ENCODE measurements at regions not wholly inside any gene's neighbourhood (a gene's known extent, or its start where the extent isn't known, plus 50 kb on each side); places are given as distances from the start of the nearest gene placed in this dataset.

DNA sequence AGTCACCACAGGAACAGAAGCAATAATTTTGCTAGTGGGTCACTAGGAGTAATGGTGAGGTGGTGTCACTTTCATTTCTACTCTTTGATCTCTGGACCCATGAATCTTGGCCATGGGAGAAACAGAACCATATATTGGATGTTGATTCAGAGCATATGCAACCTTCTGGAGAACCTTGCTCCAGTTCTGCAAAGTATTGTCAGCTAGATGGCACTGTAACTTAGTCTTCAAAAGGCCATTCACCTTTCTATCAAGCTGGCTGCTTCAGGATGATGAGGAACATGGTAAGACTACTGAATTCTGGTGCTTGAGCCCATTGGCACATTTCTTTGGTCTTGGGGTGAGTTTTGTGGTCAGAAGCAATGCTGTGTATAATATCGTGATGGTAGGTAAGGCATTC is 129.1 kb upstream of the FBN2 start:
- no peak for DNase-seq (ENCODE audit: low read depth)

DNA sequence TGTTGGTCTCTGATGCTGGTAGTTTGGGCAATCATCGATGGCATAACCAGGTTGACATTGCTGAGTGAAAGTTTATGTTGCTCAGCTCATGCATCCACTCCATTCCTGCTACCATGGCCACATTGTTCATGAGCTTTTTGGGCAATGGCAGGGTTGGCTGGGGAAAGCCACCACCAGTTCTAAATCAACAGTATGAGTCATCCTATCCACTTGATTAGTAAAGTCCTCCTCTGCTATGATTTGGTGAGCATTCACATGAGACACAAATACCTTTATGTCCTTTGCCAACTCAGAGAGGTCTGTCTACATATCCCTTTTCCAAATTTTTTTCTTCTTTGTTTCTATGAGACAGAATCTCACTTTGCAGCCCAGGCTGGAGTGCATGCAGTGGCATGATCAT is 129.7 kb upstream of the FBN2 start:
- DNase-seq (ENCODE audit: low read depth) = no peak

DNA sequence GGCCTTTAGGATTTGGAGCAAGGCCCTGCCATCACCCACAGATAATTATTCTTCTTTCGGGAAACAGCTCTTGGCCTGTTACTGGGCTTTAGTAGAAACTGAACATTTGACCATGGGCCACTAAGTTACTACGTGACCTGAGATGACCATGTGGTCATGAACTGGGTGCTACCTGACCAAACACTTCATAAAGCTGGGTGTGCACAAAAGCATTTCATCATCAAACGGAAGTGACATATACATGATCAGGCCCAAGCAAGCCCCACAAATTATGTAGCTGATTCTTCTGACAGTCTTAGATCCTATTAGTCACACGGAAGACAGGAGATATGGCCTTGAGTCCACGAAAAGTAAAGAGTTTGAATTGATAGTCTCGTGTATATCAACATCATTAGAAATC is 130.9 kb upstream of the FBN2 start:
- DNase-seq (ENCODE audit: low read depth) = no peak

- DNase-seq (ENCODE audit: low read depth) = no peak
These were observed 131.8 kb upstream of the FBN2 start for GRCh38 chr5:128669803-128670202.

DNA sequence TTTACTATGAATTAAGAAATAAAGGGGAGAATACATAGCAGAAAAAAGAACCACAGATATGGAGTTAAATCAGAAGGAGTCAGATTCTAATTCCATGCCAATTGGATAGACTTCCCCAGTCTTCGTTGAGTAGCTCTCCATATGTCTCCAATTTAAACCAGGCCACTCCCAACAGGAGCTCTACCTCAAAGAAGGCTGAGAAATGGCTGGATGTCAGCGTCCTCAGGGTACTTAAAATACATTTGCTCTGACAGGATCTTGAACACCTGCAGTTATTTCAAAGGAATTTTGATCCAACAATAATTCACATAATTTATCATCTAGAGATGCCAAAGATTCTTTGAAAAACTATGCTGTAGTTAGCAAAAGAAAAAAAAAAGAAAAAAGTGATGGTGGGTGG is 133.9 kb upstream of the FBN2 start:
- DNase-seq (ENCODE audit: low read depth) = no peak

- no peak for DNase-seq (ENCODE audit: low read depth)
These were observed 135.0 kb upstream of the FBN2 start for GRCh38 chr5:128673000-128673399.

DNA sequence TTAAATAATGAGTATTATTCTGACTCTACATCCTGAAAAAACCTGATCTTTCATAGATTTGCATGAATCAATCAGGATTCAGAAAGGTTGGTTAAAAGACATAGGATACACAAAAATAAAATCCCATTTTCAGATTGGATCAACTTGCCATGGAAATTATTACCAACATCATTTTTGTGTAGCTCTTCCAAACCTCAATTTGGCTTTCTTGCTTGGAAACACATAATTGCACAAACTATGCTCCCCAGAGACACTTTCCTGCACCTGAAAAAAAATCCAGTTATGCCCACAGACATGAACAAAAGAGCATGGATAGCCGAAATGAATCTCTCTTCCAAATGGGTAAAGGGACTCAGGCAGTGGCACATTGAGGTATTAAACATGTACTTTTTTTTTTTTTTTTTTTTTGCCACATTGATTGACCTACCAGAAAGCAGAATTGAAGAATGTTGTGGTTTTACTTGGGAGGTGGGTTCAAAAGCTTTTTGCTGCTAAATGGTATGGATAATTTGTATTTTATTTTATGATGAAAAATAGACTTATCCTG is 135.4 kb upstream of the FBN2 start:
- no peak for DNase-seq (ENCODE audit: low read depth)

GRCh38 chr5:128673970-128674369 is 135.9 kb upstream of the FBN2 start:
- no peak for DNase-seq (ENCODE audit: low read depth)

- peak; percentile 12 for DNase-seq (ENCODE audit: low read depth)
These were observed 136.9 kb upstream of the FBN2 start for GRCh38 chr5:128674837-128675446.

DNA sequence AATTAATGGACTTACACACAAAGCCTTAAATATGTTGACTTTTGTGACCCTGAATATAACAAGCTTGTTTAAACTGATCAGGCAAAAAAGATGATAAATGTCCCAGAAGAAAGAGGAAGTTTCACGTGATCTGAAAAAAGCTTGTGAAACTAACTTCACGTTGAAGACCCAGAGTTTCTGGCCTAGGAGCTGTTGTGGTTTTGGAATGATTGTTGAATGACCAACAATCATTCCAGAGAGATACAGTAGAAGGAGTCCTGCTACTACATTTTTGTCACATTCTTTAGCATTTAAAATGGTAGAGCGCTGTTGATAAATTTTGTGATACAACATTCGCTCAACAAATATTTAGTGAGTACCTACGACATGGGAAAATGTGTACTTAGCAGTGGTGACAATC is 143.1 kb upstream of the FBN2 start:
- DNase-seq (ENCODE audit: low read depth) = no peak

- DNase-seq (ENCODE audit: low read depth) = no peak
These were observed 143.9 kb upstream of the FBN2 start for GRCh38 chr5:128681764-128682592.

DNA sequence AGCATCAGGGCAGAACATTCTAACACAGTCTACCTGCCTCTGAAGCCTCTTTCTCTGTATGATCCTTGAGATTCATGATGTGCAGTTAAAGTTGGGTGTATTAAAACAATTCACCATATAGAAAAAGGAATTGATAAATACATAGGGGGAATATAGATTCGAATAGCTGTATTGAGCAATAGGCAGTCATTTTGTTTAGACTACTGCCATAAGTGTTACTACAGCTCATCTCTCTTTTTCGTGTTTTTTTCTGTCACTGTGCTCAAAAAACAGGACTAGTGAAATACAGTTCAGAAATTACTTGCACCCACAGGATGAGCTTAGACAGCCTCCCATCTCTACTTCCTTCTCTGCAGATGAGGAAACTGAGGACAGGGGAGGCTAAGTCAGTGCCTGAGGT is 144.6 kb upstream of the FBN2 start:
- no peak for DNase-seq (ENCODE audit: low read depth)

- DNase-seq (ENCODE audit: low read depth) = no peak
These were observed 146.9 kb upstream of the FBN2 start for GRCh38 chr5:128684961-128685360.

DNA sequence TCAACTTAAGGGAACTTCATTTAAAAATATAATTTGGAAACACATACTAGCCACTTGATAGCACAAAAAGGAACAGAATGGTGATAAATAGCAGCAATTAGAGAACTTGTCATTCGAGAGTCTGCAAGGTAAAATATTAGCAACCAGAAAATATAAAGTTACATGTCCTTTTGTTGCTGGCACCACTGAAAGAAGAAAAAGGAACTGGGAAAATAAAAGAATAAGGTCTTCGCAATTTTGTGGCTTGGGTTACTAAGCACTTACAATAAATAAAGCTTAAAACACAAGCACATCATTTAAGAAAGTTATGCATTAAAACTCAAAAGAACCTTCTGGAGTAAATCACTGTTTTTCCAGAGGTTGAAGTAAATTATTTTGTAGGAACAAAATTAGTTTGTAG is 149.9 kb upstream of the FBN2 start:
- no peak for DNase-seq (ENCODE audit: low read depth)

GRCh38 chr5:128693764-128694163 is 155.7 kb upstream of the FBN2 start:
- DNase-seq (ENCODE audit: low read depth) = no peak

- DNase-seq (ENCODE audit: low read depth) = no peak
These were observed 157.9 kb upstream of the FBN2 start for GRCh38 chr5:128695791-128696530.

GRCh38 chr5:128701301-128701700 is 163.3 kb upstream of the FBN2 start:
- DNase-seq (ENCODE audit: low read depth) = no peak

GRCh38 chr5:128703322-128703721 is 165.3 kb upstream of the FBN2 start:
- DNase-seq (ENCODE audit: low read depth) = no peak

DNA sequence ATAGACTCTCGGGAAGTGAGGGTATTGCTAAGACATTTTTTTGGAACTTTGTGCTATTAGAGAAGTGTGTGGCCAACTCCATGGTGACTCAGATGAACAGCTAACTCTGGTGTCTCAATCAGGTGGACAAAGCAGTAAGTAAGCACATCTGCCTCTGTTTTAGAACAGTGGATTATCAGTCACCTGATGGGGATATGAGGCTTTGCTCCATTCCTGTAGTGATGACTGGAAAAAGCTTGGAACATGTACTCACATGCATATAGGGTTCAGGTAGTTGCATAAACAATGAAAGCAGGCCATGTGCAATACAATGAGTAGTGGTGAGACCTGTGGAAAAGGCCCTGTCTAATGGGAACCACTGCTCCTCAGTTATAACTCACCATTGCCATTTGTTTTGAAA is 168.2 kb upstream of the FBN2 start:
- DNase-seq (ENCODE audit: low read depth) = no peak

- no peak for DNase-seq (ENCODE audit: low read depth)
These were observed 170.8 kb upstream of the FBN2 start for GRCh38 chr5:128708841-128709240.

GRCh38 chr5:128711216-128711615 is 173.2 kb upstream of the FBN2 start:
- DNase-seq (ENCODE audit: low read depth) = no peak

DNA sequence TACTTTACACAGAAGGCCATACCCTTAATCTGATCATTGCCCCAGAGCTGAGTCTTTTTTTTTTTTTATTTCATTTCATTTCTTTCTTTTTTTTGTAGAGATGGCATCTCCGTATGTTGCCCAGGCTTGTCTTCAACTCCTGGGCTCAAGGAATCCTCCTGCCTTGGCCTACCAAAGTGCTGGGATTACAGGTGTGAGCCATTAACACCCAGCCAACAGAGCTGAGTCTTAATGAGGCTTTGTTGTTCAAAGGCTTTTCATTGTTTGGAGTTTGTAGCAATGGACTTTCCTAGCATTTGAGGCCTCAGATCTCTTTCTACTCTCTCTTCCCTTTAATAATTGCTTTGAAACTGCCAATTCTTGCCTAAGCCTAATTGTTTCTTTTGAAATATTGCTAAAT is 176.5 kb upstream of the FBN2 start:
- DNase-seq (ENCODE audit: low read depth) = no peak

- DNase-seq (ENCODE audit: low read depth) = no peak
These were observed 184.5 kb upstream of the FBN2 start for GRCh38 chr5:128722551-128722950.

Data from activated T-cell treated with anti-CD3 and anti-CD28 coated beads for 48 hours (primary cell).